ENCODE measurements at regions not wholly inside any gene's neighbourhood (a gene's known extent, or its start where the extent isn't known, plus 50 kb on each side); places are given as distances from the start of the nearest gene placed in this dataset.

DNA sequence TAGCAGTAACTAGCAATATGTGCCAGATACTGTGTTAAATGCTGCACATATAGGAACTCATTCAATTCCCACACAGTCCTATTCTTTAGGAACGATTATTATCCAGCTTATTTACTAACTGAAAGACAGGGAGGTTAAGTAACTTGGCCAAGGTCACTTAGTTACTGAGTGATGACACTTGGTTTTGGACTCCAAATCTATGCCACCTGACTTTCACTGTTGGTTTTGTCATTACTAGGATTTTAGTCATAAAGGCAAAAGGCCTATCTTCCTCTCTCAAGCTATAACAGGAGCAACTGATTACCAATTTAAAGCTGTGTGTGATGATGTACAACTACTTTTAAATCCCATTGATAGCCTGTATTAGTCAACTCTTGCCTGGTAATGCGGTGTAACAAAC lies 138.9 kb upstream of the STX18 start:
- no peak for TF ChIP-seq CTCF (IDR thresholded peaks at IDR 0.05)
- TF ChIP-seq ZFX (IDR thresholded peaks at IDR 0.05; ENCODE audit: borderline replicate concordance) = no peak
